ENCODE measurements at regions not wholly inside any gene's neighbourhood (a gene's known extent, or its start where the extent isn't known, plus 50 kb on each side); places are given as distances from the start of the nearest gene placed in this dataset.
A peak's percentile ranks its signal among the peaks of the same experiment; 100 is the strongest.

GRCh38 chr5:149441986-149442385 is 62.9 kb upstream of the IL17B start:
- no peak overlapping the region for H2AFZ ChIP-seq (ENCODE audit: low read length)
- H3K9ac ChIP-seq (ENCODE audit: low read length) = peak overlapping the region; percentile 21; the same call in 1 of the 2 replicates

GRCh38 chr5:149441194-149441753 is 62.2 kb upstream of the IL17B start:
- BruUV-seq (replicated peaks) = no TSS peak
- DNase-seq (no peak), ATAC-seq (no peak)
- TF ChIP-seq EZH2 (IDR thresholded peaks at IDR 0.05; ENCODE audit: low read length, unreplicated experiment) (no peak), CTCF (conservative IDR thresholded peaks at IDR 0.05; ENCODE audit: low read depth, low read length) (no peak), EZH2phosphoT487 (IDR thresholded peaks at IDR 0.05; ENCODE audit: borderline replicate concordance, low read length) (no peak)
- CTCF ChIA-PET = interaction anchor here (1.0 to 3.0 kb wide), 3 partner anchors 45 to 121 kb away, joined by 3 to 19 read pairs (median 3); no protein-coding TSS in a partner anchor
- Histone ChIP-seq H3K27me3 (ENCODE audit: low read length) (no peaks in the 10 kb centered on the region), H3K79me2 (ENCODE audit: low read length) (no peaks in the 10 kb centered on the region), H2AFZ (ENCODE audit: low read length) (no peak overlapping the region), H3K4me3 (ENCODE audit: low read length) (no peak overlapping the region), H3K4me1 (ENCODE audit: insufficient read depth, low read length) (peaks cover 50% of the 10 kb centered on the region), H3K9ac (ENCODE audit: low read length) (no peak overlapping the region), H3K27ac (ENCODE audit: low read length) (no peak overlapping the region), H3F3A (ENCODE audit: low read length, unreplicated experiment) (peaks cover 5% of the 10 kb centered on the region), H3K36me3 (ENCODE audit: low read depth, low read length) (no peaks in the 10 kb centered on the region), H3K9me2 (replicated peaks; ENCODE audit: low read length) (no peaks in the 10 kb centered on the region), H3K4me2 (ENCODE audit: low read length) (no peak overlapping the region), H3K9me3 (ENCODE audit: low read length) (no peaks in the 10 kb centered on the region), H4K20me1 (ENCODE audit: low read length) (no peaks in the 10 kb centered on the region)
- intact Hi-C loops (cut with micrococcal nuclease) = no loop called here
- POLR2A ChIA-PET (ENCODE audit: unreplicated experiment) = interaction anchor here (0.6 kb wide), 2 partner anchors 52 to 137 kb away, joined by 3 to 4 read pairs; no protein-coding TSS in a partner anchor

More at GRCh38 chr5:149441986-149442385, 62.9 kb upstream of the IL17B start:
- Histone ChIP-seq H3K9me2 (replicated peaks; ENCODE audit: low read length) (no peaks in the 10 kb centered on the region), H3K4me3 (ENCODE audit: low read length) (no peak overlapping the region), H3K4me1 (ENCODE audit: insufficient read depth, low read length) (peaks cover 53% of the 10 kb centered on the region), H3K27ac (ENCODE audit: low read length) (peak overlapping the region; percentile 8; the same call in 1 of the 2 replicates), H3F3A (ENCODE audit: low read length, unreplicated experiment) (peaks cover 5% of the 10 kb centered on the region), H3K36me3 (ENCODE audit: low read depth, low read length) (no peaks in the 10 kb centered on the region), H3K27me3 (ENCODE audit: low read length) (no peaks in the 10 kb centered on the region), H4K20me1 (ENCODE audit: low read length) (no peaks in the 10 kb centered on the region), H3K4me2 (ENCODE audit: low read length) (no peak overlapping the region), H3K9me3 (ENCODE audit: low read length) (no peaks in the 10 kb centered on the region), H3K79me2 (ENCODE audit: low read length) (no peaks in the 10 kb centered on the region)
- BruUV-seq (replicated peaks) = no TSS peak
- TF ChIP-seq EZH2phosphoT487 (IDR thresholded peaks at IDR 0.05; ENCODE audit: borderline replicate concordance, low read length) = no peak
- TF ChIP-seq CTCF (conservative IDR thresholded peaks at IDR 0.05; ENCODE audit: low read depth, low read length) = no peak
- DNase-seq (no peak), ATAC-seq (no peak)
- intact Hi-C loops (cut with micrococcal nuclease) = loop anchor here (1.0 kb wide), 2 partner anchors 55 to 122 kb away; no protein-coding TSS in a partner anchor
- ChIA-PET CTCF (interaction anchor here (1.0 to 1.2 kb wide), 3 partner anchors 110 to 123 kb away, joined by 3 to 4 read pairs (median 3); no protein-coding TSS in a partner anchor), POLR2A (ENCODE audit: unreplicated experiment) (no interaction called here)
